Stimulated activated CD4-positive, alpha-beta T cell treated with anti-CD3 and anti-CD28 coated beads, Interleukin-1b, Interleukin-23, amount 100 ng/mL, for 4 hours (primary cell): ENCODE measurements at regions not wholly inside any gene's neighbourhood (a gene's known extent, or its start where the extent isn't known, plus 50 kb on each side); places are given as distances from the start of the nearest gene placed in this dataset.

Experiments used
- DNase-seq, 2 donors: peaks; one replicate each; pipeline ENCODE4 v3.0.0-alpha.2; 2020; ENCODE audit warnings: low read depth in 2 of 2

DNA sequence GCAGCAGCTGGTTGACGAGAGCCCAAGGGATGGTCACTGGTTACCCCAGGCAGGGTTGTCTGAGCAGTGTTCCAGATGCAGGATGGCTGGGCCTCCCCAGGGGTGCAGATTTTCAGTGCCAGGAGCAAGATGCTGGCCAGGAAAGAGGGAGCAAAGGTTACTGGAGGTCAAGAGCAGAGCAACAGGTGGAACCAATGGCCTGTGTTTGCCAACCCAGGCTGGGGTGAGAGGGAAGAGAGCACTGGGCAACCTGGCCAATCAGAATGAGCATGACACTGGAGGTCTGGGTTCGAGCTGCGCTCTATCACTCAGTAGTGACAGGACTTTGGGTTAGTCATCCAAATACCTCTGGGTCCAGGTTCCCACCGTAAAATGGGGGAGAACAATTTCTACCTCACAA lies 90.6 kb upstream of the TLE3 start:
- DNase-seq, result no peak

DNA sequence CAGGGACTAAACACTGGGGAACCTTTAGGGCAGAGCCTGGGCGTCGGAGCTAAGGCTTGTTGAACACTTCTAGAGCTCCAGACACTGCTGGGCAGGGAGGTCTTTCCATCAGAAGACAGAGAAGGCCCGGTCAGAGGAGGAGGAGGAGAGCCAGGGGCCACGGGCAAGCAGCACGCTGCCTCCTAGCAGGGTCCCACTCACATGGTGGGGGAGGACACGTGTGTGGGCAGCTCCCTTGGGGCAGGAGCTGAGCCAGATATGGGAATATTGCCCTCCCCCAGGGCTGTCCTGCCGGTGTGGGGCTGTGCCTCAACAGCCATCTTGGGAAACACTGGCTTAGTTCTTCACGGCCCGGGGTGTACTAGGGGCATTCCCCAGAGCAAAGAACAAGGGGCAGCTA lies 89.6 kb upstream of the TLE3 start:
- DNase-seq, result no peak

DNA sequence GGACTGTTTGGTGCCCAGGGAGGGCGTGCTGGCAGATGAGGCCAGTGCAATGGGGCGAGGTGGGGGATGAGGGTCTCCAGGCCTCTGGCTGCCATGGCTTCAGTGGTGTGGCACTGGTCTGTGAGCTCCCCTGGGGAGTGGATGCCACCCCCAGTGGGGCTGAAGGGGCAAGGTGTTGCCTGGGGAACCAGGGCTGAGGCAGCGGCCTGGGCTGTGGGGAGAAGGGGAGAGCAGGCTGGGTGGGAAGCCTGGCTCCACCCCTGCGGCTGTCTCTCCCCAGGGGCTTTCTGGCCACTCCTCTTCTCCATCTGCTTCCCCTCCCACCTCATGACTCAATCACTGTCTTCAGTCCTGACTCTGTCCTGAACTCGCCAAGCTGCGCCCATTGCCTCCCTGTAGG lies 88.4 kb upstream of the TLE3 start:
- DNase-seq, result no peak

- no peak for DNase-seq
Measured at GRCh38 chr15:70185251-70185711, 87.6 kb upstream of the TLE3 start.

GRCh38 chr15:70182858-70183695 lies 85.4 kb upstream of the TLE3 start:
- no peak for DNase-seq

DNA sequence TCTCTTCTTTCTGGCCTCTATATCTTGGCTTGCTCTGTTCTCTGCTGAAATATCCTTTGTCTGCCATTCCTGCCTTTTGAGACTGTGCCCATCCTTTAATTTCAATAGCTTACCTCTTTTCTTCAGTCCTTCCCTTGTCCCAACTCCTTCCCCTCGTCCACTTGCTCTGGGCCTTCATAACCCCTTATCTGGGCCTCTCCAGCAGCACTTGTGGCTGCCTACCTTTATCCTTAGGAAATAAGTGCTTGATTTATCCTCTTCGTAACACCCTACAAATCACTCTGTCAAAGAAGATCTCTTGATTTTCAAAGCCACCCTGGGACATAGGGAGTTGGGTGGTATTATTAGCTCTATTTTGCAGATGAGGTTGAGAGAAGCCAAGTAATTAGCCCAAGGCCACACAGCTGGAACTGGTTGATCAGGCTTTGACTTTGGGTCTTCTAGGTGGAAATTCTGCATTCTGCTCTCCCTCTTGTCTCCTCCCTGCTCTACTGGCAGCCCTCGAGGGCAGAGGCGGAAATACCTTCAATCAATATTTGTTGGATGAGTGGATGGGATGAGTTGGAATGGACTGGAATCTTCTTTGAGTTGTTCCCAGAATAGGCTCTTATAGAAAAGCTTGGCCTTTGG lies 84.0 kb upstream of the TLE3 start:
- DNase-seq, result no peak

GRCh38 chr15:70180186-70180875 lies 82.6 kb upstream of the TLE3 start:
- no peak for DNase-seq

- no peak for DNase-seq
Measured at GRCh38 chr15:70179309-70179892, 81.7 kb upstream of the TLE3 start.

DNA sequence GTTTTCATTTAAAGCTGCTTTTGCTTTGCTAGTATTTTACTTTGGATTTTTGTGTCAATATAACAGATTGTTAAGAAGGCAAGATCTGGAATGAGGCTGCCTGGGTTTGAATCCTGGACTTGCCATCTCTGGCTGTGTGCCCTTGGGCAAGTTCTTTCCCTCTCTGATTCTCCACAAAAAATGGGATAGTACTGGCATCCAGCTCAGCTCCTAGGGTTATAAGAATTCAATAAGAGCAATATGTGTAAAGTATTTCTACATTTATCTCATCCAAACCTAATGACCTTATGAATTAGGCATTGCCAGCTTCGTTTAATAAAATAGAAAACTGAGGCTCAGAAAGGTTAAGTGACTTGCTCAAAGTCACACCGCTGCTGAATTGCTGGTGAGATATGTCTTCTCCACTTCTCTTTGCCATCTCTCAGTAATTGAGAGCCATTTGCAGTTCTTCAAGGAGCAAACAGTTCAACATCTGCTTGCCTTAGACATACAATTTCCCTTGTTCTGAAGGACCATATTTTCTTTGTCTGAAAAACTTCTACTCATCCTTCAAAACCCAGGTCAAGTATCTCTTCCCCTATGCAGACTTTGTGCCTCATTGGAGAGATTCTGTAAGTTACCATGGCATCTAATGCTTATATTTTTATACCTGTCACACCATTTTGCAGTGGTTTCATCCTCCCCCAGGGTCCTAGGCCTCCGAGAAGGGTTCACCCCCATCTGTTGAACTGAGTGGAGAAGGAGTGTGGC lies 80.8 kb upstream of the TLE3 start:
- no peak for DNase-seq

GRCh38 chr15:70172566-70173225 lies 75.0 kb upstream of the TLE3 start:
- no peak for DNase-seq

DNA sequence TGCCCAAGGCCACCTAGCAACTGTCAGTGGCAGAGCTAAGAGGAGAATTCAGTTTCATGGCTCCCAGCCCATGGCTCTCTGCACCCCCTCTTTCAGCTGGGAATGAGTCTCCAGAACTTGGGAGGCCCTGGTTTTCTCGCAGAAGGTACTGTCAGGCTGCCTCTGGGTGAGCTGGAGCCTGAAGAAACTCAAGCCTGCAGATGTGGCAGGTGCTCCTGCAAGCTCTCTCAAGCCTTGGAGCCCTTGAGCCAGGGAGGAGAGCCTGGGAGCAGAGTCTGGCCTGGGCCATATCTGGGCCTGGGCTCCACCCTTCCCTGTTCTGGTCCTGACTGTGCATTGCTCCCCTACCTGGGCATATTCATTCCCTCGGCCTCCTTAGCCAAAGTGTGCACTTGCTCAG lies 74.4 kb upstream of the TLE3 start:
- no peak for DNase-seq

DNA sequence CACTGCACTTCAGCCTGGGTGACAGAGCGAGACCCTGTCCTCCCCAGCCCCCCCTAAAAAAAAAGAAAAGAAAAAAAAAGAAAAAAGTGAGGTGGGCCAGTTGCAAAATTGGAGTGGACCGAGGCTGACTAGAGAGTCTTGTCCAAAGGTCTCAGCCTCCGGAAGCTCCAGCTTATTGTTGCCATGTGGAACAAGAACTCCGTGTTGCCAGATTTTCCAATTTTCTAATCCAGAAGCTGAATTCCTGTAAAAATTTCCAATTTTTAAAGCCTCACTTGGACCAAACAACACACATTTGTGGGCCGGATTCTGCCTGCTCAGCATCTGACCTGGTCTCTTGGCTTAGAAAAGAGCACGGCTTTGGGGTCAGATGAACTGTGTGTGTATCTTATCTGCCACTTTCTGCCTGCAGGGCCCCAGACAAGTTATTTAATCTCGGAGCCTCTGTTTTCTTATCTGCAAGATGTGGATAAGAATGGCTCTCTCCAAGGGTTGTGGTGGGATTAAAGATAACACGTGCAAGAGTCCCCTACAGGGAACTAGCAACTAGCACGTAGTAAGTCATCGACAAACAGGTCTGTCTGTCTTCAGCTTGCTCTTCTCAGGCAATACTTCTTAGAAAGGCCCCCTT lies 73.7 kb upstream of the TLE3 start:
- DNase-seq, result no peak

DNA sequence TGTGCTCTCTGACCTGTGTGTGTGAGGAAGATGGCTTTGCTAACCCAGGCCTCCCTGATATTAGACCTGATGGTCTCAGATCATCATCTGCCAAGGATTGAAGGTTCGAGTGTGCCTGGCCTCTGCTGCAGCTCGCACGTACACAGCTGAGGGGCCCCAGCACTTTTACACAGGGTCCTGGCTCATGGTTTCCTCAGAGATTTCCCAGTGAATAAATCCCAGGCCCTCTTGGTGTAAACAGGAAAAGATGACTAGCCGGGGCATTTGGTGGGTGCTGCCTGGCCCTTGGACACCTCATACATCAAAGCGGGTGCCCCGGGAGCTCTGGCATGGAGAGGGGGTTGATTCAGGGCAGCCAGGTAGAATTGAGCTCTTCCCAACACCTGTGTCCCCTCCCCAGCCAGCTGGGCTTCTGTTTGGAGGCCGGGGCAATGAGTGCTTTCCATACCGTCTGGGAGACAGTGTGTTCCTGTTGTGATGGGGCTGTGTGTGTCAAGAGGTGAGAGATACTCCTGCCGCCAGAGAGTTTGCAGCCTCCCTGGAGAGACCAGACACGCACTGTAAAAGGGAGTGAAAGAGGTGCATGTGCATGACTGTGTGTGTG lies 72.5 kb upstream of the TLE3 start:
- no peak for DNase-seq

GRCh38 chr15:70169147-70169546 lies 71.4 kb upstream of the TLE3 start:
- DNase-seq, result no peak

GRCh38 chr15:70167155-70167554 lies 69.4 kb upstream of the TLE3 start:
- no peak for DNase-seq

DNA sequence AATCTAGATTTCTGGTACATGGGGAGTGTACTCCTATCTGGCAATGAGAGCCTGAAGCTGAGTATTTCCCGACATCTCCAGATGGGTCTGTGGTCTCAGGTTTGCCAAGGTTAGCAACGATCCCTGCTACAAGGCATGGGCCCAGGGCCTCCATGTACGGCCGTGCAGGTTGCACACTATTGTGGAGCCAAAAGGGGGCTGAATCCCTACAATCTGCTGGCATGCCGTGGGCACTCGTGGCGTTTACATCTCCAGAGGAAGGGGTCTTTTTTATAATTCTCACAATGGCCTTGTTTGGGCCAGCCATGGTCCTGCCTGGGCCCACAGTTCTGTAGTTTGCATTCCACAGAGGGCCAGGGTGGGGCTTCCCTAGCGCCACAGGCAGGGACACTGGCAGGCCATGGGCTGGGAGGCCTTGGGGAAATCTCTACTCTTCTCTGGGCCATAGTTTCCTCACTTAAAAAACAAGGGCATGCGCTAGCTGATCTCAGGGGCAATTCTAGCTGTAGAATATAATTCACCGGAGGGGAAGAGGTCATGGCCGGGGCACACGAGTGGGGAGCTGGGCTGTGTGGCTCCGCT lies 68.9 kb upstream of the TLE3 start:
- no peak for DNase-seq

DNA sequence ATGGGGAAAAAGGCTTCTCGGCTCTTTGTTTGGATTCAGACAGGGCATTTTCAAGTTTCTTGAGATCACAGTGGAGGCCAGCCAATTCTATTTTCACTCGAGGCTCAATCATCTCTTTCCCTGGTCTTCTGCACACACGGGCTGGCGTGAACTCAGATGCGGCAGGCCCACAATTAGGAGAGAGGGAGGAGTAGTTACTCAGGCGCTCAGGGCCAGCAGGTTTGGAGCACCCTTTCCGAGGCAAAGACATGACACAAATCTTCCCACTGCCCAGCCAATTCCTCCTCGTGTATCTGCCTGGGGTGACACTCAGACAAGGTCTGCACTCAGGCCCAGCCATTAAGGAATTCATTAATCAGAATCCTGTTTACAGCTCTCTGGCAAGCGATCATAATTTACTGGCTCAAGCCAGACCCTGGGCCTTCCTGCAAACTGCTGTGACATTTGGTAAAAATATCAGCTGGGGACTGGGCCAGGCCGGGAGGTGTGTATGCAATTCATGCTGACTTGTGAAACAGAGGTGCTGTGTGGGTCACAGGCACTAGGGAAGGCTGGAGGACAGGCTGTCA lies 68.1 kb upstream of the TLE3 start:
- DNase-seq, result no peak

GRCh38 chr15:70164910-70165715 lies 67.4 kb upstream of the TLE3 start:
- DNase-seq, result no peak
